Colonic mucosa (tissue), 4 donors: ENCODE measurements at regions not wholly inside any gene's neighbourhood (a gene's known extent, or its start where the extent isn't known, plus 50 kb on each side); places are given as distances from the start of the nearest gene placed in this dataset.

Experiments
- DNase-seq: peaks from one replicate; pipeline ENCODE4 v3.0.0-alpha.2; 2020
- H3K27ac ChIP-seq: fragments of 200-600 bp; one replicate; pipeline ENCODE4 v1.8.0; 2021
- H3K27me3 ChIP-seq: fragments of 200-600 bp; one replicate; pipeline ENCODE4 v1.8.0; 2021
- H3K36me3 ChIP-seq: fragments of 200-600 bp; one replicate; pipeline ENCODE4 v1.8.0; 2021
- H3K4me1 ChIP-seq: fragments of 200-600 bp; one replicate; pipeline ENCODE4 v1.8.0; 2021; ENCODE audit warnings: mild to moderate bottlenecking
- H3K4me3 ChIP-seq: fragments of 200-600 bp; one replicate; pipeline ENCODE4 v1.8.0; 2021
- H3K9ac ChIP-seq, 2 donors: one replicate each; pipeline ENCODE4 v1.7.0; 2013; ENCODE audit warnings: control low read depth in 2 of 2, low read depth in 2 of 2, low read length in 2 of 2
- H3K9me3 ChIP-seq: fragments of 200-600 bp; one replicate; pipeline ENCODE4 v1.8.0; 2021
- intact Hi-C: fragments of 100-400 bp; cut with DNase I; formaldehyde crosslinking; loops from one replicate; pipeline ENCODE4 v1.14.1; 2022
- TF ChIP-seq, protein P1 (sequence below): fragments of 200-600 bp; IDR thresholded peaks from one replicate; pipeline ENCODE4 v1.8.0; 2022; ENCODE audit warnings: antibody characterized with exemption, mild to moderate bottlenecking
- donor health status: healthy.
- donor health status: DM: no; HTN: no; CAD: no.
- donor health status: DM: no; HTN: no; CAD: no.

GRCh38 chr7:20980232-20980631 is 193.5 kb upstream of the SP8 start:
- no peak for DNase-seq
- intact Hi-C loops = no loop called here
- TF ChIP-seq, protein P1, sequence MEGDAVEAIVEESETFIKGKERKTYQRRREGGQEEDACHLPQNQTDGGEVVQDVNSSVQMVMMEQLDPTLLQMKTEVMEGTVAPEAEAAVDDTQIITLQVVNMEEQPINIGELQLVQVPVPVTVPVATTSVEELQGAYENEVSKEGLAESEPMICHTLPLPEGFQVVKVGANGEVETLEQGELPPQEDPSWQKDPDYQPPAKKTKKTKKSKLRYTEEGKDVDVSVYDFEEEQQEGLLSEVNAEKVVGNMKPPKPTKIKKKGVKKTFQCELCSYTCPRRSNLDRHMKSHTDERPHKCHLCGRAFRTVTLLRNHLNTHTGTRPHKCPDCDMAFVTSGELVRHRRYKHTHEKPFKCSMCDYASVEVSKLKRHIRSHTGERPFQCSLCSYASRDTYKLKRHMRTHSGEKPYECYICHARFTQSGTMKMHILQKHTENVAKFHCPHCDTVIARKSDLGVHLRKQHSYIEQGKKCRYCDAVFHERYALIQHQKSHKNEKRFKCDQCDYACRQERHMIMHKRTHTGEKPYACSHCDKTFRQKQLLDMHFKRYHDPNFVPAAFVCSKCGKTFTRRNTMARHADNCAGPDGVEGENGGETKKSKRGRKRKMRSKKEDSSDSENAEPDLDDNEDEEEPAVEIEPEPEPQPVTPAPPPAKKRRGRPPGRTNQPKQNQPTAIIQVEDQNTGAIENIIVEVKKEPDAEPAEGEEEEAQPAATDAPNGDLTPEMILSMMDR = no peak
- H3K9ac ChIP-seq = no peak overlapping the region
- H3K27ac ChIP-seq = no peak overlapping the region
- no peak overlapping the region for H3K4me3 ChIP-seq
- H3K36me3 ChIP-seq = no peaks in the 10 kb centered on the region
- H3K27me3 ChIP-seq = no peaks in the 10 kb centered on the region
- H3K9me3 ChIP-seq = no peaks in the 10 kb centered on the region
- no peaks in the 10 kb centered on the region for H3K4me1 ChIP-seq

DNA sequence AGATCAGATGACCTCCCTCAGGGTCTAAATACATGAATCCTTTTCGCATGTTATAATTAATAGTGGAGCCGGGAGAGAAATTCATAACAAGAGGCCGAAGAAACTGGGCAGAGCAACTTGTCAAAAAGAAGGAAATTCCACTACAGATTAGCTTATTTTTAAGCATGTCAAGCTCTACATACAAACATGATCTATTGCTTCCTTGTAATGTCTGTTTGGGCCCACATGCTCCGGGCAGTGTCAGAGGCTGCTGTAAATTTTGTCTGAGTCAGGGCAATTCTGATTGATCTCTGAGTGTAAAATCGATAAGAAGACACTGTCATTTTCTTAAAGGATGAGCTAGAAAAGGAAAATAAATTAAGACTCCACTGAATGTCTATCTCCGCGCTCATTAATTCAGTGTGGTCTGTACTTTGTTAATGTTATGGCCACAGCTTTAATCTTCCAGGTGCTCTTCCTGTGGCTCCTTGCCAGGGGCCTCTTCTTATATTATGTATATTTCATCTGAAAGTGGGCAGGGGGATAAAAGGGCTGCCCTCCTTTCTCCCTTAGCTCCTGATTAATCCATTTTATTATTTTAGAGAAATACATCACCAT is 194.1 kb upstream of the SP8 start:
- no peaks in the 10 kb centered on the region for H3K36me3 ChIP-seq
- no peak overlapping the region for H3K9ac ChIP-seq
- DNase-seq = no peak
- TF ChIP-seq, protein P1 = no peak
- no peak overlapping the region for H3K27ac ChIP-seq
- no peaks in the 10 kb centered on the region for H3K4me1 ChIP-seq
- no peak overlapping the region for H3K4me3 ChIP-seq
- H3K27me3 ChIP-seq = no peaks in the 10 kb centered on the region
- H3K9me3 ChIP-seq = no peaks in the 10 kb centered on the region
- intact Hi-C loops = no loop called here

GRCh38 chr7:20988340-20988739 is 201.7 kb upstream of the SP8 start:
- TF ChIP-seq, protein P1 = no peak
- intact Hi-C loops = loop anchor here (5.0 kb wide), 1 partner anchor 269 kb away; no protein-coding TSS in a partner anchor
- no peak overlapping the region for H3K27ac ChIP-seq
- H3K9me3 ChIP-seq = no peaks in the 10 kb centered on the region
- H3K36me3 ChIP-seq = no peaks in the 10 kb centered on the region
- no peaks in the 10 kb centered on the region for H3K27me3 ChIP-seq
- DNase-seq = no peak
- no peak overlapping the region for H3K4me3 ChIP-seq
- H3K4me1 ChIP-seq = no peaks in the 10 kb centered on the region
- H3K9ac ChIP-seq = no peak overlapping the region

DNA sequence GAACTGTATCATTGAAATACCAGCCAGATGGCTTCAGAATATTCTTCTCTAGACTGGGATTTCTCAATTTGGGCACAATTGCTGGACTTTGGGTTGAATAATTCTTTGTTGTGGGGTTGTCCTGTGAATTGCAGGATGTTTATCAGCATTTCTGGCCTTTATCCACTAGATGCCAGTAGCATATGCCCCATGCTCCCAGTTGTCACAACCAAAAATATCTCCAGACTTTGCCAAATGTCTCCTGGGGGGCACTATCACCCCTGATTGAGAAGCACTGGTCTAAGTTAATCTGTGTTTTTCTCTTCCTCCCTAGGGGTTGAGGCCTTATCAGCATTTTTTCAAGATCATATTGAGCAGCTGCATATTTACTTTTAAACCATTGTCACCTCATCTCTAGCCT is 204.9 kb upstream of the SP8 start:
- H3K9ac ChIP-seq = no peak overlapping the region
- no peaks in the 10 kb centered on the region for H3K4me1 ChIP-seq
- H3K36me3 ChIP-seq = no peaks in the 10 kb centered on the region
- no peaks in the 10 kb centered on the region for H3K9me3 ChIP-seq
- TF ChIP-seq, protein P1 = peak; percentile 26
- no peak for DNase-seq
- no peak overlapping the region for H3K27ac ChIP-seq
- no peaks in the 10 kb centered on the region for H3K27me3 ChIP-seq
- intact Hi-C loops = no loop called here
- no peak overlapping the region for H3K4me3 ChIP-seq

GRCh38 chr7:20993693-20994092 is 207.0 kb upstream of the SP8 start:
- TF ChIP-seq, protein P1 = no peak
- no peaks in the 10 kb centered on the region for H3K9me3 ChIP-seq
- intact Hi-C loops = no loop called here
- no peak overlapping the region for H3K4me3 ChIP-seq
- H3K36me3 ChIP-seq = no peaks in the 10 kb centered on the region
- H3K27me3 ChIP-seq = no peaks in the 10 kb centered on the region
- DNase-seq = no peak
- H3K4me1 ChIP-seq = no peaks in the 10 kb centered on the region
- H3K9ac ChIP-seq = no peak overlapping the region
- no peak overlapping the region for H3K27ac ChIP-seq
